K562 (cell line): ENCODE measurements at regions not wholly inside any gene's neighbourhood (a gene's known extent, or its start where the extent isn't known, plus 50 kb on each side); places are given as distances from the start of the nearest gene placed in this dataset.
A peak's percentile ranks its signal among the peaks of the same experiment; 100 is the strongest.

ENCODE experiments used
- ATAC-seq: fragments of 200-7000 bp; cut with Tn5 transposase; 3 replicates; pipeline ENCODE4 v1.9.1; 2020; ENCODE audit warnings: moderate library complexity
- BruUV-seq: library from RNA; stranded (reverse); fragments of 400-500 nt; replicated peaks from 2 replicates; lab custom pipeline; 2021; lab: Mats Ljungman, UMichigan
- CTCF ChIA-PET: fragments of 300-600 bp; formaldehyde crosslinking; extraction: SDS; loops from one replicate; lab custom pipeline; 2021; ENCODE audit warnings: low intra/inter-chr PET ratio; lab: Yijun Ruan, JAX
- POLR2A ChIA-PET: fragments of 300-600, 350-650 bp; sonication (Branson Sonifier 250); formaldehyde crosslinking; extraction: SDS; loops from one replicate; lab custom pipeline; 2021; ENCODE audit warnings: antibody characterized with exemption, inconsistent platforms; lab: Yijun Ruan, JAX
- DNase-seq, 4 experiments: peaks; one replicate each; pipeline versions ENCODE4 v3.0.0 to v3.0.0-alpha.2; 2011 to 2018; ENCODE audit warnings: low spot score in 3 of 4, mixed read lengths in 3 of 4; ENCODE audit errors: extremely low read depth in 1 of 4
- FAIRE-seq: peaks from 2 replicates; lab custom pipeline; 2011; peaks lifted over from hg19 to GRCh38; lab: Jason Lieb, UNC
- H2AFZ ChIP-seq: 2 replicates; pipeline ENCODE4 v1.6.0; 2011; ENCODE audit warnings: low read depth, low read length, control low read depth, inconsistent platforms
- H3K27ac ChIP-seq: fragments of 200-600 bp; 3 replicates; pipeline ENCODE4 v1.8.0; 2011; ENCODE audit warnings: low read depth, mild to moderate bottlenecking, control low read depth, inconsistent platforms, low read length, moderate library complexity, mixed read lengths; ENCODE audit errors: extremely low read depth
- H3K27me3 ChIP-seq, 2 experiments: fragments of 300-600 bp in 1 of 2; 2 replicates in 1 of 2; 3 replicates in 1 of 2; pipeline versions ENCODE4 v1.6.0 to v1.8.0; 2011; ENCODE audit warnings: inconsistent platforms in 2 of 2, low read length in 2 of 2, mild to moderate bottlenecking in 1 of 2, mixed read lengths in 1 of 2, moderate library complexity in 1 of 2; ENCODE audit not compliant: control insufficient read depth in 2 of 2, insufficient read depth in 2 of 2
- H3K36me3 ChIP-seq: fragments of 300-600 bp; 3 replicates; pipeline ENCODE4 v1.8.0; 2011; ENCODE audit warnings: mild to moderate bottlenecking, low read length, inconsistent platforms; ENCODE audit not compliant: control insufficient read depth, insufficient read depth
- H3K4me1 ChIP-seq, 2 experiments: fragments of 200-600 bp in 1 of 2; replicated peaks in 1 of 2; 2 replicates in 1 of 2; 3 replicates in 1 of 2; pipeline versions ENCODE4 v1.5.1 to v1.8.0; 2011; ENCODE audit warnings: inconsistent platforms in 2 of 2, low read length in 2 of 2, mild to moderate bottlenecking in 1 of 2, mixed read lengths in 1 of 2, moderate library complexity in 1 of 2; ENCODE audit not compliant: control insufficient read depth in 2 of 2, insufficient read depth in 2 of 2
- H3K4me2 ChIP-seq: 2 replicates; pipeline ENCODE4 v1.6.1; 2011; ENCODE audit warnings: low read length, control low read depth, inconsistent platforms, mixed read lengths; ENCODE audit not compliant: insufficient read depth
- H3K4me3 ChIP-seq: fragments of 200-600 bp; sonication (generic), shearing (Covaris generic); 2 replicates; pipeline ENCODE4 v1.5.1; 2016; ENCODE audit warnings: control low read depth, inconsistent platforms
- H3K79me2 ChIP-seq: fragments of 200-600 bp; 3 replicates; pipeline ENCODE4 v1.8.0; 2011; ENCODE audit warnings: low read length, inconsistent platforms; ENCODE audit not compliant: control insufficient read depth, insufficient read depth
- H3K9ac ChIP-seq, 2 experiments: 2 replicates each; pipeline versions ENCODE4 v1.6.0 to v1.6.1; 2011; ENCODE audit warnings: low read depth in 2 of 2, low read length in 2 of 2, control low read depth in 1 of 2, inconsistent platforms in 1 of 2, mild to moderate bottlenecking in 1 of 2, mixed read lengths in 1 of 2; ENCODE audit not compliant: insufficient read depth in 1 of 2
- H3K9me1 ChIP-seq: one replicate; pipeline ENCODE4 v1.6.0; 2011; ENCODE audit warnings: inconsistent platforms, mild to moderate bottlenecking, low read length, moderate library complexity; ENCODE audit not compliant: control insufficient read depth, insufficient read depth
- H3K9me3 ChIP-seq: replicated peaks from 2 replicates; pipeline ENCODE4 v1.5.1; 2011; ENCODE audit warnings: low read depth, low read length, inconsistent platforms; ENCODE audit not compliant: control insufficient read depth, insufficient read depth
- H4K20me1 ChIP-seq: replicated peaks from 2 replicates; pipeline ENCODE4 v1.6.1; 2011; ENCODE audit warnings: low read length, inconsistent platforms, mixed read lengths; ENCODE audit not compliant: control insufficient read depth, insufficient read depth
- CTCFL ChIP-seq: IDR thresholded peaks from 2 replicates; pipeline ENCODE4 v1.6.1; 2011; ENCODE audit warnings: borderline replicate concordance, low read depth, mild to moderate bottlenecking, moderate library complexity, low read length; ENCODE audit not compliant: insufficient read depth, poor library complexity, severe bottlenecking
- EHMT2 ChIP-seq: fragments of 450-650 bp; IDR thresholded peaks from 2 replicates; pipeline ENCODE4 v1.6.1; 2018; ENCODE audit warnings: antibody characterized with exemption
- GTF2A2 ChIP-seq: IDR thresholded peaks from 2 replicates; pipeline ENCODE4 v1.6.1; 2016; ENCODE audit warnings: mild to moderate bottlenecking, missing genetic modification characterization, missing compliant biosample characterization
- PHB2 ChIP-seq: fragments of 450-650 bp; IDR thresholded peaks from 2 replicates; pipeline ENCODE4 v1.6.1; 2017; ENCODE audit warnings: low read depth
- RFX1 ChIP-seq: fragments of 450-650 bp; IDR thresholded peaks from 2 replicates; pipeline ENCODE4 v1.6.1; 2016; ENCODE audit warnings: mild to moderate bottlenecking, moderate library complexity
- TRIM28 ChIP-seq: fragments of 450-650 bp; IDR thresholded peaks from 2 replicates; pipeline ENCODE4 v1.6.1; 2017
- USF1 ChIP-seq: sonication (generic); formaldehyde crosslinking; IDR thresholded peaks from 2 replicates; pipeline ENCODE4 v1.9.0; 2022; ENCODE audit warnings: mild to moderate bottlenecking, missing genetic modification reagents
- ZNF134 ChIP-seq: fragments of 250-450 bp; sonication (Bioruptor Pico); conservative IDR thresholded peaks from 2 replicates; pipeline ENCODE4 v1.4.0; 2020
- ZNF197 ChIP-seq: fragments of 200-800 bp; sonication (Bioruptor generic); IDR thresholded peaks from 2 replicates; pipeline ENCODE4 v1.6.1; 2016; ENCODE audit warnings: low read depth, missing genetic modification characterization, missing compliant biosample characterization
- ZNF740 ChIP-seq, 3 experiments: fragments of 200-800 bp in 1 of 3; sonication (Bioruptor generic) in 1 of 3; sonication (generic) in 1 of 3; formaldehyde crosslinking in 1 of 3; IDR thresholded peaks; 2 replicates each; pipeline versions ENCODE4 v1.6.1 to v1.8.0; 2016 to 2022; ENCODE audit warnings: mild to moderate bottlenecking in 2 of 3, missing compliant biosample characterization in 2 of 3, missing genetic modification characterization in 2 of 3, missing genetic modification reagents in 1 of 3
- whole genome bisulfite sequencing: fragments of 100-300 bp; shearing (Covaris generic); methylation state at CpG from one replicate; pipeline ENCODE4 v1.1.6; 2016; ENCODE audit warnings: low coverage, mixed read lengths; ENCODE audit not compliant: insufficient coverage; ENCODE audit errors: missing lambda C conversion rate; 5-methylcytosine and 5-hydroxymethylcytosine counted together
- in situ Hi-C: fragments of 300-500 bp; cut with MboI; formaldehyde crosslinking; loops from 4 replicates; pipeline ENCODE4 v1.15.0; 2018; ENCODE audit warnings: inconsistent platforms, mixed read lengths
- intact Hi-C: fragments of 100-400 bp; cut with micrococcal nuclease; formaldehyde crosslinking; loops from 2 replicates; pipeline ENCODE4 v1.14.2; 2022

- intact Hi-C loops: no loop called here
- Histone ChIP-seq H3K4me3 (no peak overlapping the region), H3K9ac (no peak overlapping the region), H4K20me1 (no peaks in the 10 kb centered on the region), H2AFZ (no peak overlapping the region), H3K9me3 (no peaks in the 10 kb centered on the region), H3K27ac (no peak overlapping the region), H3K27me3 (peaks cover 7 to 23% of the 10 kb centered on the region in 2 experiments; a peak in 3 of 5 replicates), H3K36me3 (no peaks in the 10 kb centered on the region), H3K4me1 (no peaks in the 10 kb centered on the region), H3K79me2 (no peaks in the 10 kb centered on the region), H3K4me2 (no peak overlapping the region), H3K9me1 (no peaks in the 10 kb centered on the region)
- in situ Hi-C loops: no loop called here
- CTCF ChIA-PET: no interaction called here
- FAIRE-seq: no peak
- 1% methylated on average over 7 of the region's 7 CpGs for WGBS
- no peak for DNase-seq
- ATAC-seq: no peak
- POLR2A ChIA-PET: no interaction called here
- peak; percentile 53 for TF ChIP-seq RFX1
- TF ChIP-seq ZNF197 (CRISPR knock-in tag): no peak
- no TSS peak for BruUV-seq
Observed at GRCh38 chr22:41036924-41037323, 55.5 kb upstream of the EP300 start.

- Histone ChIP-seq H2AFZ (no peak overlapping the region), H3K9ac (no peak overlapping the region), H3K9me3 (no peaks in the 10 kb centered on the region), H3K9me1 (no peaks in the 10 kb centered on the region), H4K20me1 (no peaks in the 10 kb centered on the region), H3K79me2 (no peaks in the 10 kb centered on the region), H3K4me2 (no peak overlapping the region), H3K27me3 (peaks cover 7 to 13% of the 10 kb centered on the region in 2 experiments; a peak in 3 of 5 replicates), H3K4me3 (no peak overlapping the region), H3K4me1 (no peaks in the 10 kb centered on the region), H3K27ac (no peak overlapping the region), H3K36me3 (no peaks in the 10 kb centered on the region)
- CTCF ChIA-PET: no interaction called here
- WGBS: 17% methylated on average over 4 of the region's 4 CpGs
- intact Hi-C loops (no loop called here), in situ Hi-C loops (no loop called here)
- POLR2A ChIA-PET: no interaction called here
- FAIRE-seq (no peak), DNase-seq (no peak), ATAC-seq (no peak)
- BruUV-seq: no TSS peak
- TF ChIP-seq ZNF134 (CRISPR knock-in tag) (no peak), USF1 (no peak), ZNF740 (CRISPR knock-in tag; IDR thresholded peaks at IDR 0.05) (no peak), ZNF740 (tag; IDR thresholded peaks at IDR 0.05) (no peak), PHB2 (no peak), TRIM28 (no peak), GTF2A2 (tag) (no peak), CTCFL (no peak), EHMT2 (no peak)
Observed at GRCh38 chr22:41038732-41039131, 53.7 kb upstream of the EP300 start.
